ENCODE measurements at regions not wholly inside any gene's neighbourhood (a gene's known extent, or its start where the extent isn't known, plus 50 kb on each side); places are given as distances from the start of the nearest gene placed in this dataset.
A peak's percentile ranks its signal among the peaks of the same experiment; 100 is the strongest.
"Not testable (repeated sequence)": the region's sequence is repeated elsewhere in the genome, so short reads cannot be mapped to it uniquely, and the experiment has no call there.

DNA sequence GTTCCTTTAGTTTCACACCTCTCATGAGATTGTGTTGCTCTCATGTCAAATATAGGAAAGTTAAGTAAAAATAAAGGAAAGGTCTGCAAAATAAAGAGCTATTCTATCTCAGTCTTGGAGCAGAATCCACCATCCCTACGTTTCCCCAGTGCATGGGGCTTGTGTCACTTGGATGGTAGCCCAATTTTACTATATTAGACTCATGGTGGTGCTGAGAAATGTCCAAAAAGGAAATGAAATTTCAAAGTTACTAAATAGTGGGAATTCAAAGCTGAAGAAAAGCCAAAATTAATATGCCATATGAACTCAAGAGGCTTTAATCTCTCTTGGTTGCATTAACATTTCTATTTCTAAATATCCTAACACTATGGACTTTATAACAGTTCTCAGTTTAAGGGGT lies 1283.3 kb upstream of the GJE1 start:
- no peak for DNase-seq (ENCODE audit: low read depth)

GRCh38 chr6:140847262-140847645 lies 1285.5 kb upstream of the GJE1 start:
- no peak for DNase-seq (ENCODE audit: low read depth)

DNA sequence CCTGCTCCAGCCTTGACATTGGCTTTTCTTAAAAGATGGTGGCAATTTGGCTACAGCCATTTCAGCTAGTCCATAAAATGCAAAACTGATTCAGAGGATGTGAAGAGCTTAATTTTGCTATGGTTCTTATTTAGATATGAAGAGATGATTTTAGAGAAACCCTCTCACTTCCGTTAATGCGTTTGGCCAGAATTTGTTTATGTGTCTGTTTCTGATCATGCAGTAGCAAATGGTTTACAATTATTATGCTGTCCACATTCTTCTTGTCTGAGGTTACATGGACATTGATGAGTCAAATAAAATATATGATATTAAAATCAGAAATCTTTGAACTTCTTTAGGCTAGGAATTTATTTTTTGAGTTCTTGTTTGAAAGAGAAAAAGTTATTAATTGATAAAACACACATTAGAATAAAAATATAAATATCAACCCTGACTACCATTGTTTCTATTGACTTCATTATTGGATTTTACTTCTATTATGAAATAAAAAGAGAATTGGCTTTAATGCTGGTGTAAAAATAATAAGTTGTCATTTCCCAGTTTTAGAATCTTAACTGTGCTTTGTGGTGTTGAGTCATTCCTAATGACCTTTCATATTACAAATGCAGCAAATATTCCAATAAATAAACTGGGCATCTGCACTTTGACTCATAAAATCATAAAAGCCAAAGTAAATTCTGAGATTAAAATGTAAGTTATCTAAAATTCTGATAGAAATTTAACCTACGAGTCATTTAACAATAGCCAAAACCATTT lies 1286.0 kb upstream of the GJE1 start:
- DNase-seq (ENCODE audit: low read depth): peak; percentile 26

- no peak for DNase-seq (ENCODE audit: low read depth)
Measured at GRCh38 chr6:140845701-140846100, 1287.0 kb upstream of the GJE1 start.

DNA sequence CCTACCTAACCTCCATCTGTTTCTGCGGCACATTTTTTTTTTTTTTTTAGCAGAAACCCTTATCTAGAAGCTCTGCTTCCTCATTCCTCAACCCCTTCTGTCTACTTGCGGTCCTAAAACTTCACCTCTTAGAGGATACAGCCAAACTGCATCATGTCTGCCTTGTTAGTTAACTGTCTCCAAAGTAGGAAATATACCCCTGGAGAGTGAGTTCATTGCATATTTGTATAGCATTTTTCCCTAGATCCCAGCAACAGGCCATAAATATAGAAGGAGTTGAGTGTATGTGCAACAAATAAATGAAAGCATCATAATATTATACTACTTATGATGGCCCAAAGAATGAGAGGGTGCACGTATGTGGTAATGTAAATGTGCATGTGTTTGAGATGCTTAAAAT lies 1288.6 kb upstream of the GJE1 start:
- no peak for DNase-seq (ENCODE audit: low read depth)

GRCh38 chr6:140833408-140833807 lies 1299.3 kb upstream of the GJE1 start:
- no peak for DNase-seq (ENCODE audit: low read depth)

DNA sequence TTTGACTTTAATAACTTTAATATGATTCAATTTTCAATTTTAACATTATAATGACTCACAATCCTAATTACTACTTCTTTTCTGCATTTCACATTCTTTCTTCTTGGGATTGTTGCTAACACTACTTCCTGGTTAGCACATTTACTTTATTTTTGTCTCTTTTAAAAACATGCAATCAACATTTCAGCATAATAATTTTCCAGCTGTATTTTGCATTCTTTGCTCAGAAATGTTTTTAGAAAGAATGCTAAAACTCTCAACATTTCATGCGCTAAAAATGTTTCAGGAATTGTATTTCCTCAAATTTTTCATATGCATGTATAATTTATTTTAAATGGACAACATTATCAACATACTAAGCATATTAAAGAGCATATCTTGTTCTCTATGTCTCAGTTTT lies 1302.1 kb upstream of the GJE1 start:
- no peak for DNase-seq (ENCODE audit: low read depth)

DNA sequence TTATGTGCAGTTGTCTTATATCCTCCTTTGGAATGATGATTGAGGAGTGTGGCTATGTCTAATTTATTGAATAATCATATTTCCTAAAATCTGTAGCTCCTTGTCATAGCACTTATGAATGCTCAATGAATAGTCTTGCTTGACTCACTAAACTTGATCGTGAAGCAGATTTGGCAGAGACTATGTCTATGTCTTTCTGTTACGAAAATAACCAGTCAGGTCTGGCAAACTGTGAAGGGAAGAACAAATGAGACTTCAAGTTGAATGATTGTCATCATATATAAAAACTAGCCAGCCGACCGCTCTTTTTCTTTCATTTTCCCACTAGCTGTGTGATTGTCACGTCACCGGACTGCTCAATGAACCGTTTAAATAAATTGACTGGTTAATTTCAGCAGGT lies 1303.9 kb upstream of the GJE1 start:
- DNase-seq (ENCODE audit: low read depth): no peak

DNA sequence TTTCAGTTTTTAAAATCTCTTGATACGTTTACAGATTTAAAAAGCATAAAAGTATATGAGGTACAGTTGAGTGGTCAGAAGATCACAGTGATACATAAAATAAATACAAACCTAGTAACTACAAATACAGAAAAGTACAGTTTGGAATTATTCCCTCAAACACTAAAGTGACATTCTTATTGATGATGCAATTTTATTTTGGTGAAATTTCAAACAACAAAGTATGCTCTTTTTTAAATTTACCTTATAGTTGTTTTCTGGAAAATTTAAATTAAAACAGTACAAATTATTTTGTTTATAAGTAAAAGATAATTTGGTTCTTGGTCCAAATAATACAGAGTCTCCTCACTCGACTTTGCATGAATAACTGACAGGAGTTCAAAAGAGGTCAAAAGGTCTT lies 1305.1 kb upstream of the GJE1 start:
- DNase-seq (ENCODE audit: low read depth): no peak

DNA sequence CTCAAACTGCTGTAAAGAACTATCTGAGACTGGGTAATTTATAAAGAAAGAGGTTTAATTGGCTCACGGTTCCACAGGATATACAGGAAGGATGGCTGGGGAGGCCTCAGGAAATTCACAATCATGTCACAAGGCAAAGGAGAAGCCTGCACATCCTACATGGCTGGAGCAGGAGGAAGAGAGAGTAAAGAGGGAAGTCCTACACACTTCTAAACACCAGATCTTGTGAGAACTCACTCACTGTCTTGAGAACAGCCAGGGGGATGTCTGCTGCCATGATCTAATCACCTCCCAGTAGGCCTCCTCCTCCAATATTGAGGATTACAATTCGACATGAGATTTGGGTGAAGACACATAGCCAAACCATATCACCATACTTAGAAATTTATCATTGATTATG lies 1307.0 kb upstream of the GJE1 start:
- no peak for DNase-seq (ENCODE audit: low read depth)

GRCh38 chr6:140824595-140824994 lies 1308.1 kb upstream of the GJE1 start:
- DNase-seq (ENCODE audit: low read depth): no peak

- no peak for DNase-seq (ENCODE audit: low read depth)
Measured at GRCh38 chr6:140821196-140821595, 1311.5 kb upstream of the GJE1 start.

DNA sequence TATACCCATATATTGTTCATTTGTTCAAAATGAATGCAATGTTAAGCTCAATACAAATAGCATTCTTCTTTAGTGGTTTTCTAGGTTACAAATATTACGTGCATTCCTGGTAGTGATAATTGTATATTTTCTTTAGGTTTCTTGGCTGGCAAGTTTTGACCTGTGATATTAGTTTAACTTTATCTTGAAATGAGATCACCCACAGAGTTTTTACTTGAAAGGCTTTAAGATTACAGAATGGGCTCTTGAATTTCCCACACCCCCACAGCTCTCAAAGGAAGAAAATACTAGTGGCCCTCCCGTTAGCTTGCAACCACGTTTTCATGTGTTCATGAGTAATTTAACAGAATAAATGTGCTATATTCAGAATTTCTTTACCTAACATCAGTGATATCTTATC lies 1315.5 kb upstream of the GJE1 start:
- DNase-seq (ENCODE audit: low read depth): no peak

DNA sequence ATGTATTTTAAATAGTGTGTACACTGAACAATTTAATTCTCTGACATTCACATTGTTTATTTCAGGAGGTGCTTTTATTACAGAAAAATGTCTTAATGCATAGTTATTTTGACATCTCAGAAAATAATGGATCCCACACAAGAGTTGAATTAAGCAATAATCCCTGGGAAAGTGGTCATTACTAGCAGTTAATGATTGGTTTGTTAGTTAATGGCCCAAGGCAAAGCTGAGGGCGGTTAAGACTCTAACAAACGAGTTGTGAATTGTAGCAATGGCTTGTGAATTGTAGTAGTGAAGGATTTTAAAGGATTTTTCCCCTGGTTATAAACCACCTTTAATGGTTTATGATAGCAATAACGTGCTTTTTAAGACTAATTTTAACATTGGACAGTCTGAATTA lies 1316.0 kb upstream of the GJE1 start:
- DNase-seq (ENCODE audit: low read depth): no peak

DNA sequence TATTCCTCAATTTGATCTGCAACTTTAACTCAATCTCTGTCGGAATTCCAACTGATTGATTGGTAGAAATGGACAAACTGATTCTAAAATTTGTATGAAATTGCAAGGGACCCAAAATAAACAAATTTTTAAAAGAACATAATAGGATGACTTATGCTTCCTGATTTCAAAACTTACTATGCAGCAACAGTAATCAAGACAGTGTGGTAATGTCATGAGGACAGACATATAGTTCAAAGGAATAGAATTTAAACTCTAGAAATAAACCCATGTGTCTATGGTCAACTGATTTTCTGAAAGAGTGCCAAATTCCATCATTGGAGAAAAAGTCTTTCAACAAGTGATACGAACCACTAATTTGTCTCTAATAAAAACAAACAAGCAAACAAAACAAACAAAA lies 1320.1 kb upstream of the GJE1 start:
- no peak for DNase-seq (ENCODE audit: low read depth)

GRCh38 chr6:140811642-140812041 lies 1321.1 kb upstream of the GJE1 start:
- no peak for DNase-seq (ENCODE audit: low read depth)

DNA sequence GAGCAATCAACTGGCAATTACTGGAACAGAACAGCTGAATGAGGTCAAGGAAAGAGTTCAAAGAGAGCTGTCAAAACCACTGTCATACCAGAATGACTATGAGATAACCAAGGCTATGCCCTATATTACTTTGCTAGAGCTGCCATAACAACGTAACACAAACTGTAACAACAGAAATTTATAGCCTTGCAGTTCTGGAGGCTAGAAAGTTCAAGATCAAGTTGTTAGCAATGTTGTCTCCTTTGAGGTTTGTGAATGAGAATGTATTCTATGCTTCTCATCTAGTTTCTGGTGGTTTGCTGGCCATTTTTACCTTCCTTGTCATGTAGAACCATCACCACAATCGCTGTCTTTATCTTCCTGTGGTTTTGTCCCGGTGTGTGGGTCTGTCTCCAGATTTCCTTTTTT lies 1323.0 kb upstream of the GJE1 start:
- DNase-seq (ENCODE audit: low read depth): peak; percentile 29

GRCh38 chr6:140806431-140806830 lies 1326.3 kb upstream of the GJE1 start:
- no peak for DNase-seq (ENCODE audit: low read depth)

DNA sequence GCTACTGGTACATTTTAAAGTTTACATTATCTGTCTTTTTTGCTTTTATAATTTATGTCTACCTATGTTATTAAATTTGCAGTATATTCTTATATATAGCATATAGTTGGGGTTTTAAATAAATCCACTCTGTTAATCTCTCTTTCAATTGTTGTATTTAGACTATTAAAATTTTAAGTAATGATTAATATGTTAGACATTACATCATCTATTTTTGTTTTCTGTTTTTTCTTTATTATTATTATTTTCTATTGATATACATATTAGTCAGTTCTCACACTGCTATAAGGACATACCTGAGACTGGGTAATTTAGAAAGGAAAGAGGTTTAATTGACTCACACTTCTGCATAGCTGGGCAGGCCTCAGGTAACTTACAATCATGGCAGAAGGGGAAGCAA lies 1338.2 kb upstream of the GJE1 start:
- DNase-seq (ENCODE audit: low read depth): no peak

DNA sequence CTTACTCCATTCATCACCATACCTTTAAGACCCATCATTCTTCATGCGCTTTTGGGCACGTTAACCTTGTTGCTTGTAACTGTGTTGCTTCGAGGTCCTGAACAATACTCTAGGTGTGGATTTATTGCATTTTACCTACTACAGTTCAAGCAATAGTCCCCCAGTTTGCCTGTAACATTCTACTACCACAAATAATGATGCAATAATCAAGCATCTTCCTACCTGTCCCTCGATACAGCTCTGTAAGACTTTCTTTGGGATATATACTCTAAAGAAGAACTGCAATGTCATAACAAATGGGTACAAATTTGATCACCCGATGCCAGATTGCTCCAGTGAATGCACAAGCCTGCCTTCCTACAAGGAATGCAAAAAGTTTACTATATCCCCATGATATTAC lies 1342.6 kb upstream of the GJE1 start:
- DNase-seq (ENCODE audit: low read depth): no peak

- DNase-seq (ENCODE audit: low read depth): no peak
Measured at GRCh38 chr6:140789466-140789865, 1343.3 kb upstream of the GJE1 start.

DNA sequence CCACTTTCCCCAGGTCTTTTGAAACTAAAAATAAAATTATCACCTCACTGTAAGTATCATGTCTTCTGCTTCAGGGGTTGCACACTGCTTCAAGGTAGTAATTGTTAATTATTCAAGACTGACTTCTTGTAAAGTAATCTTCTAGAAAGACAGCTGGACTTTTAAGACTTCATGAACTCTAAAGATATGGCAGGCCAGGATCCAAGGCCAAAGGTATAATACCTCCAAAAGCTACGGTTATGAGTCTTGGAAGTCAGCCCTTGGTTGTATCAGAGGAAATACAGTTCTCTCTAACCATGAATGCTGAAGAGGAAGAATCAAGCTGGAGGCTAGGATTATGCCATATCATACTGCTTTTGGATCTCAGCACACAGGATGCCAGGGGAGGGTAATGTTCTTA lies 1346.8 kb upstream of the GJE1 start:
- no peak for DNase-seq (ENCODE audit: low read depth)

DNA sequence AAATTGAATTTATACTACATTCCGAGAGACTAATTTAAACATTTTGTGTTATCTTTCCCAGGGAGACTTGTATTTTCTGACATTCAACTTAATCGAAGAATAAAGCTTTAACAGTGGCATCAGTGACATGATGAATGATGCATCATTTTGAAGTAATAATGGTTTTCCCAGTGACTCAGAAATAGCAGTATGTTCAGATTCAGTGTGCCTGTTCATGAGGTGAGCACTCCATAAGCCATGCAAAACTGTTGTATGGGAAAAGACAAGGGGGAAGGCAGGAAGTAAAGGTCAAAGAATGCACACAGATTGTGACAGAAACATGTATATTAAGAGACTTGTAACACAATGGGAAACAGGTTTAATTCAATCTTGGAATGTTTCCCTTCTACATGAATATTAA lies 1348.2 kb upstream of the GJE1 start:
- no peak for DNase-seq (ENCODE audit: low read depth)

- DNase-seq (ENCODE audit: low read depth): not testable (repeated sequence)
Measured at GRCh38 chr6:140783504-140783903, 1349.2 kb upstream of the GJE1 start.

Data from myocyte (in vitro differentiated cells).